ENCODE measurements at regions not wholly inside any gene's neighbourhood (a gene's known extent, or its start where the extent isn't known, plus 50 kb on each side); places are given as distances from the start of the nearest gene placed in this dataset.

GRCh38 chr4:164572877-164573279 lies 181.1 kb upstream of the SMIM31 start:
- Histone ChIP-seq H3K27ac (ENCODE audit: insufficient read depth in 1 of 2, low read depth in 1 of 2, low read length in 2 of 2, poor library complexity in 1 of 2, severe bottlenecking in 2 of 2) (no peak overlapping the region), H3K36me3 (ENCODE audit: control insufficient read depth in 4 of 4, insufficient read depth in 4 of 4, low read length in 3 of 4) (no peaks in the 10 kb centered on the region), H3K9me3 (ENCODE audit: control extremely low read depth in 1 of 5, control insufficient read depth in 4 of 5, insufficient read depth in 2 of 5, low read depth in 1 of 5, low read length in 4 of 5) (peaks cover 0 to 1% (median 0%) of the 10 kb centered on the region in 5 experiments), H3K4me1 (ENCODE audit: control extremely low read depth in 1 of 4, control insufficient read depth in 4 of 4, insufficient read depth in 4 of 4, low read length in 3 of 4) (no peaks in the 10 kb centered on the region), H3K27me3 (replicated peaks in 2 of 5; ENCODE audit: control insufficient read depth in 4 of 5, insufficient read depth in 5 of 5, low read length in 4 of 5) (no peaks in the 10 kb centered on the region), H3K4me3 (ENCODE audit: control insufficient read depth in 1 of 7, extremely low read depth in 1 of 7, insufficient read depth in 4 of 7, low read depth in 2 of 7, low read length in 6 of 7) (no peak overlapping the region)
- ChIA-PET POLR2A (no interaction called here), CTCF (no interaction called here)
- no peak for DNase-seq

- no peaks in the 10 kb centered on the region for H3K27me3 ChIP-seq (replicated peaks in 2 of 5; ENCODE audit: control insufficient read depth in 4 of 5, insufficient read depth in 5 of 5, low read length in 4 of 5)
- no peak overlapping the region for H3K27ac ChIP-seq (ENCODE audit: insufficient read depth in 1 of 2, low read depth in 1 of 2, low read length in 2 of 2, poor library complexity in 1 of 2, severe bottlenecking in 2 of 2)
- peaks cover 0 to 1% (median 0%) of the 10 kb centered on the region in 5 experiments for H3K9me3 ChIP-seq (ENCODE audit: control extremely low read depth in 1 of 5, control insufficient read depth in 4 of 5, insufficient read depth in 2 of 5, low read depth in 1 of 5, low read length in 4 of 5)
- no peak for DNase-seq
- no peaks in the 10 kb centered on the region for H3K36me3 ChIP-seq (ENCODE audit: control insufficient read depth in 4 of 4, insufficient read depth in 4 of 4, low read length in 3 of 4)
- H3K4me1 ChIP-seq (ENCODE audit: control extremely low read depth in 1 of 4, control insufficient read depth in 4 of 4, insufficient read depth in 4 of 4, low read length in 3 of 4), result no peaks in the 10 kb centered on the region
- no peak overlapping the region for H3K4me3 ChIP-seq (ENCODE audit: control insufficient read depth in 1 of 7, extremely low read depth in 1 of 7, insufficient read depth in 4 of 7, low read depth in 2 of 7, low read length in 6 of 7)
- ChIA-PET POLR2A (no interaction called here), CTCF (no interaction called here)
- WGBS (ENCODE audit: insufficient coverage), result 96% methylated on average over 3 of the region's 5 CpGs
These were observed 178.1 kb upstream of the SMIM31 start for GRCh38 chr4:164575861-164576260.

GRCh38 chr4:164579270-164579942 lies 174.5 kb upstream of the SMIM31 start:
- H3K27ac ChIP-seq (ENCODE audit: insufficient read depth in 1 of 2, low read depth in 1 of 2, low read length in 2 of 2, poor library complexity in 1 of 2, severe bottlenecking in 2 of 2), result no peak overlapping the region
- ChIA-PET CTCF (no interaction called here), POLR2A (no interaction called here)
- DNase-seq, result no peak
- 80% methylated on average over 5 of the region's 8 CpGs for WGBS (ENCODE audit: insufficient coverage)
- peaks cover 0 to 1% (median 0%) of the 10 kb centered on the region in 5 experiments for H3K9me3 ChIP-seq (ENCODE audit: control extremely low read depth in 1 of 5, control insufficient read depth in 4 of 5, insufficient read depth in 2 of 5, low read depth in 1 of 5, low read length in 4 of 5)
- no peaks in the 10 kb centered on the region for H3K27me3 ChIP-seq (replicated peaks in 2 of 5; ENCODE audit: control insufficient read depth in 4 of 5, insufficient read depth in 5 of 5, low read length in 4 of 5)
- no peaks in the 10 kb centered on the region for H3K4me1 ChIP-seq (ENCODE audit: control extremely low read depth in 1 of 4, control insufficient read depth in 4 of 4, insufficient read depth in 4 of 4, low read length in 3 of 4)
- no peak overlapping the region for H3K4me3 ChIP-seq (ENCODE audit: control insufficient read depth in 1 of 7, extremely low read depth in 1 of 7, insufficient read depth in 4 of 7, low read depth in 2 of 7, low read length in 6 of 7)
- no peaks in the 10 kb centered on the region for H3K36me3 ChIP-seq (ENCODE audit: control insufficient read depth in 4 of 4, insufficient read depth in 4 of 4, low read length in 3 of 4)

GRCh38 chr4:164591666-164592065 lies 162.3 kb upstream of the SMIM31 start:
- Histone ChIP-seq H3K4me3 (ENCODE audit: control insufficient read depth in 1 of 7, extremely low read depth in 1 of 7, insufficient read depth in 4 of 7, low read depth in 2 of 7, low read length in 6 of 7) (no peak overlapping the region), H3K27ac (ENCODE audit: insufficient read depth in 1 of 2, low read depth in 1 of 2, low read length in 2 of 2, poor library complexity in 1 of 2, severe bottlenecking in 2 of 2) (no peak overlapping the region), H3K36me3 (ENCODE audit: control insufficient read depth in 4 of 4, insufficient read depth in 4 of 4, low read length in 3 of 4) (no peaks in the 10 kb centered on the region), H3K4me1 (ENCODE audit: control extremely low read depth in 1 of 4, control insufficient read depth in 4 of 4, insufficient read depth in 4 of 4, low read length in 3 of 4) (no peaks in the 10 kb centered on the region), H3K9me3 (ENCODE audit: control extremely low read depth in 1 of 5, control insufficient read depth in 4 of 5, insufficient read depth in 2 of 5, low read depth in 1 of 5, low read length in 4 of 5) (no peaks in the 10 kb centered on the region), H3K27me3 (replicated peaks in 2 of 5; ENCODE audit: control insufficient read depth in 4 of 5, insufficient read depth in 5 of 5, low read length in 4 of 5) (no peaks in the 10 kb centered on the region)
- ChIA-PET CTCF (no interaction called here), POLR2A (no interaction called here)
- no peak for DNase-seq
- 100% methylated on average over 1 of the region's 6 CpGs for WGBS (ENCODE audit: insufficient coverage)

GRCh38 chr4:164595751-164596150 lies 158.2 kb upstream of the SMIM31 start:
- DNase-seq, result no peak
- Histone ChIP-seq H3K4me1 (ENCODE audit: control extremely low read depth in 1 of 4, control insufficient read depth in 4 of 4, insufficient read depth in 4 of 4, low read length in 3 of 4) (no peaks in the 10 kb centered on the region), H3K4me3 (ENCODE audit: control insufficient read depth in 1 of 7, extremely low read depth in 1 of 7, insufficient read depth in 4 of 7, low read depth in 2 of 7, low read length in 6 of 7) (no peak overlapping the region), H3K27ac (ENCODE audit: insufficient read depth in 1 of 2, low read depth in 1 of 2, low read length in 2 of 2, poor library complexity in 1 of 2, severe bottlenecking in 2 of 2) (no peak overlapping the region), H3K27me3 (replicated peaks in 2 of 5; ENCODE audit: control insufficient read depth in 4 of 5, insufficient read depth in 5 of 5, low read length in 4 of 5) (no peaks in the 10 kb centered on the region), H3K9me3 (ENCODE audit: control extremely low read depth in 1 of 5, control insufficient read depth in 4 of 5, insufficient read depth in 2 of 5, low read depth in 1 of 5, low read length in 4 of 5) (no peaks in the 10 kb centered on the region), H3K36me3 (ENCODE audit: control insufficient read depth in 4 of 4, insufficient read depth in 4 of 4, low read length in 3 of 4) (no peaks in the 10 kb centered on the region)
- WGBS (ENCODE audit: insufficient coverage), result 100% methylated on average over 1 of the region's 4 CpGs
- ChIA-PET POLR2A (no interaction called here), CTCF (no interaction called here)

GRCh38 chr4:164596318-164596878 lies 157.5 kb upstream of the SMIM31 start:
- Histone ChIP-seq H3K4me3 (ENCODE audit: control insufficient read depth in 1 of 7, extremely low read depth in 1 of 7, insufficient read depth in 4 of 7, low read depth in 2 of 7, low read length in 6 of 7) (no peak overlapping the region), H3K27ac (ENCODE audit: insufficient read depth in 1 of 2, low read depth in 1 of 2, low read length in 2 of 2, poor library complexity in 1 of 2, severe bottlenecking in 2 of 2) (no peak overlapping the region), H3K4me1 (ENCODE audit: control extremely low read depth in 1 of 4, control insufficient read depth in 4 of 4, insufficient read depth in 4 of 4, low read length in 3 of 4) (no peaks in the 10 kb centered on the region), H3K36me3 (ENCODE audit: control insufficient read depth in 4 of 4, insufficient read depth in 4 of 4, low read length in 3 of 4) (no peaks in the 10 kb centered on the region), H3K9me3 (ENCODE audit: control extremely low read depth in 1 of 5, control insufficient read depth in 4 of 5, insufficient read depth in 2 of 5, low read depth in 1 of 5, low read length in 4 of 5) (peaks cover 0 to 3% (median 0%) of the 10 kb centered on the region in 5 experiments), H3K27me3 (replicated peaks in 2 of 5; ENCODE audit: control insufficient read depth in 4 of 5, insufficient read depth in 5 of 5, low read length in 4 of 5) (no peaks in the 10 kb centered on the region)
- ChIA-PET CTCF (no interaction called here), POLR2A (no interaction called here)
- no peak for DNase-seq
- WGBS (ENCODE audit: insufficient coverage), result 81% methylated on average over 10 of the region's 17 CpGs

- no peak for DNase-seq
- ChIA-PET CTCF (no interaction called here), POLR2A (no interaction called here)
- no peak overlapping the region for H3K27ac ChIP-seq (ENCODE audit: insufficient read depth in 1 of 2, low read depth in 1 of 2, low read length in 2 of 2, poor library complexity in 1 of 2, severe bottlenecking in 2 of 2)
- peaks cover 0 to 3% (median 0%) of the 10 kb centered on the region in 5 experiments for H3K9me3 ChIP-seq (ENCODE audit: control extremely low read depth in 1 of 5, control insufficient read depth in 4 of 5, insufficient read depth in 2 of 5, low read depth in 1 of 5, low read length in 4 of 5)
- no peaks in the 10 kb centered on the region for H3K27me3 ChIP-seq (replicated peaks in 2 of 5; ENCODE audit: control insufficient read depth in 4 of 5, insufficient read depth in 5 of 5, low read length in 4 of 5)
- no peak overlapping the region for H3K4me3 ChIP-seq (ENCODE audit: control insufficient read depth in 1 of 7, extremely low read depth in 1 of 7, insufficient read depth in 4 of 7, low read depth in 2 of 7, low read length in 6 of 7)
- H3K36me3 ChIP-seq (ENCODE audit: control insufficient read depth in 4 of 4, insufficient read depth in 4 of 4, low read length in 3 of 4), result no peaks in the 10 kb centered on the region
- no peaks in the 10 kb centered on the region for H3K4me1 ChIP-seq (ENCODE audit: control extremely low read depth in 1 of 4, control insufficient read depth in 4 of 4, insufficient read depth in 4 of 4, low read length in 3 of 4)
- 25% methylated on average over 1 of the region's 1 CpG for WGBS (ENCODE audit: insufficient coverage)
These were observed 157.0 kb upstream of the SMIM31 start for GRCh38 chr4:164596927-164597326.

Measured in common myeloid progenitor, CD34-positive (primary cell).